BE2C (cell line): ENCODE measurements at regions not wholly inside any gene's neighbourhood (a gene's known extent, or its start where the extent isn't known, plus 50 kb on each side); places are given as distances from the start of the nearest gene placed in this dataset.
"Not testable (repeated sequence)": the region's sequence is repeated elsewhere in the genome, so short reads cannot be mapped to it uniquely, and the experiment has no call there.

Experiments used
- DNase-seq: peaks from one replicate; pipeline ENCODE4 v3.0.0-alpha.2; 2020
- H3K27me3 ChIP-seq: fragments of 250-450 bp; sonication (Bioruptor Pico); 2 replicates; pipeline ENCODE4 v1.5.1; 2020; ENCODE audit warnings: mild to moderate bottlenecking
- H3K36me3 ChIP-seq: fragments of 250-450 bp; sonication (Bioruptor Pico); 2 replicates; pipeline ENCODE4 v1.5.1; 2020; ENCODE audit warnings: mild to moderate bottlenecking
- H3K4me1 ChIP-seq: fragments of 250-450 bp; sonication (Bioruptor Pico); 2 replicates; pipeline ENCODE4 v1.5.1; 2020
- H3K4me3 ChIP-seq: 2 replicates; pipeline ENCODE4 v1.5.1; 2011; ENCODE audit warnings: low read depth, low read length
- H3K9me3 ChIP-seq: fragments of 250-450 bp; sonication (Bioruptor Pico); 2 replicates; pipeline ENCODE4 v1.5.1; 2020
- TF ChIP-seq, protein P1 (sequence below): IDR thresholded peaks from 2 replicates; pipeline ENCODE4 v1.5.1; 2012; ENCODE audit warnings: mild to moderate bottlenecking, low read depth, low read length

DNA sequence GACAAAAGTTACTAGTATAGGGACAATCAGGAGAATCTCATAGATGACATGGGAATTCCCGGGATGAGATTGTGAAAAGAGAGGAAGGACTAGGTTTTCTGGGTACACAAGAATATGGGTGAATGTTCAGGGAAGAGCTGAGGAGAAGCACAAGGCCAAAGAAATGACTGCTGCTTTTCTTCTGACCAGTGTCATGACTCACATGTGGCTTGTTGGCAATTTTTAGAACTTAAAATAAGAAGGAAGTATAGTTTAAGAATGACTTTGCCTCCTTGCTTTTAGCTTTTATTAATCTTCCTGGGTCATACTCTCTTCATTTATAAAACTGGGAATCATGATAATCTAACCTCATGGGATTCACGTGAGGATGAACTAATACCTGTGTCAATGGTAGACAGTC, 652.4 kb upstream of the MEF2C start:
- H3K36me3 ChIP-seq: no peaks in the 10 kb centered on the region
- TF ChIP-seq, protein P1, sequence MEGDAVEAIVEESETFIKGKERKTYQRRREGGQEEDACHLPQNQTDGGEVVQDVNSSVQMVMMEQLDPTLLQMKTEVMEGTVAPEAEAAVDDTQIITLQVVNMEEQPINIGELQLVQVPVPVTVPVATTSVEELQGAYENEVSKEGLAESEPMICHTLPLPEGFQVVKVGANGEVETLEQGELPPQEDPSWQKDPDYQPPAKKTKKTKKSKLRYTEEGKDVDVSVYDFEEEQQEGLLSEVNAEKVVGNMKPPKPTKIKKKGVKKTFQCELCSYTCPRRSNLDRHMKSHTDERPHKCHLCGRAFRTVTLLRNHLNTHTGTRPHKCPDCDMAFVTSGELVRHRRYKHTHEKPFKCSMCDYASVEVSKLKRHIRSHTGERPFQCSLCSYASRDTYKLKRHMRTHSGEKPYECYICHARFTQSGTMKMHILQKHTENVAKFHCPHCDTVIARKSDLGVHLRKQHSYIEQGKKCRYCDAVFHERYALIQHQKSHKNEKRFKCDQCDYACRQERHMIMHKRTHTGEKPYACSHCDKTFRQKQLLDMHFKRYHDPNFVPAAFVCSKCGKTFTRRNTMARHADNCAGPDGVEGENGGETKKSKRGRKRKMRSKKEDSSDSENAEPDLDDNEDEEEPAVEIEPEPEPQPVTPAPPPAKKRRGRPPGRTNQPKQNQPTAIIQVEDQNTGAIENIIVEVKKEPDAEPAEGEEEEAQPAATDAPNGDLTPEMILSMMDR: no peak
- H3K4me1 ChIP-seq: no peaks in the 10 kb centered on the region
- H3K9me3 ChIP-seq: no peaks in the 10 kb centered on the region
- no peak overlapping the region for H3K4me3 ChIP-seq
- DNase-seq: no peak
- no peaks in the 10 kb centered on the region for H3K27me3 ChIP-seq

DNA sequence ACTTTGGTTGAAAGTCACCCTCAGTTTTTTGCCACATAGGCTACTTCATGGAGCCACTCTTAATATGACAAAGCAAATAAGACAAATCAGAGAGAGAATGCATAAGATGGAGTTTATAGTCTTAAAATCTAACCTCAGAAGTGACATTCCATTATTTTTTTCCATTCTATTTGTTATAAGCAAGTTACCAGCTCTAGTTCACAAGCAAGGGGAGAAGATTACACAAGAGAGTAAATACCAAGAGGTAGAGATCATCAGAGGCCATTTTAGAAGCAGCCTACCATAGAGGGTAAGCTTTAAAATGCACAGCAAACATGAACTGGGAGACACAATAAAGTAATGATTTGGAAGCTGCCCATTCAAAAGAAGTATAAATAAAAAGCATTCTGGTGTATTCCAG, 651.3 kb upstream of the MEF2C start:
- H3K4me1 ChIP-seq: no peaks in the 10 kb centered on the region
- DNase-seq: no peak
- H3K4me3 ChIP-seq: no peak overlapping the region
- no peaks in the 10 kb centered on the region for H3K27me3 ChIP-seq
- no peaks in the 10 kb centered on the region for H3K36me3 ChIP-seq
- no peaks in the 10 kb centered on the region for H3K9me3 ChIP-seq
- TF ChIP-seq, protein P1: no peak

DNA sequence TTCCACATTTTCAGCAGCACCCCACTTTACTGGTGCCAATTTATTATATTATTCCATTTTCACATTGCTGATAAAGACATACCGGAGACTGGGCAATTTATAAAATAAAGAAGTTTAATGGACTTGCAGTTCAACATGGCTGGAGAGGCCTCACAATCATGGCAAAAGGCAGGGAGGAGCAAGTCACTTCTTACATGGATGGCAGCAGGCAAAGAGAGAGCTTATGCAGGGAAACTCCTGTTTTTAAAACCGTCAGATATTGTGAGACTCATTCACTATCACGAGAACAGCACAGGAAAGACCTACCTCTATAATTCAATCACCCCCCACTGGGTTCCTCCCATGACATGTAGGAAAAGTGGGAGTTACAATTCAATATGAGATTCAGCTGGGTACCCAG, 641.8 kb upstream of the MEF2C start:
- Histone ChIP-seq H3K4me1 (no peaks in the 10 kb centered on the region), H3K4me3 (no peak overlapping the region), H3K36me3 (no peaks in the 10 kb centered on the region), H3K9me3 (no peaks in the 10 kb centered on the region), H3K27me3 (no peaks in the 10 kb centered on the region)
- DNase-seq: no peak
- TF ChIP-seq, protein P1: no peak

DNA sequence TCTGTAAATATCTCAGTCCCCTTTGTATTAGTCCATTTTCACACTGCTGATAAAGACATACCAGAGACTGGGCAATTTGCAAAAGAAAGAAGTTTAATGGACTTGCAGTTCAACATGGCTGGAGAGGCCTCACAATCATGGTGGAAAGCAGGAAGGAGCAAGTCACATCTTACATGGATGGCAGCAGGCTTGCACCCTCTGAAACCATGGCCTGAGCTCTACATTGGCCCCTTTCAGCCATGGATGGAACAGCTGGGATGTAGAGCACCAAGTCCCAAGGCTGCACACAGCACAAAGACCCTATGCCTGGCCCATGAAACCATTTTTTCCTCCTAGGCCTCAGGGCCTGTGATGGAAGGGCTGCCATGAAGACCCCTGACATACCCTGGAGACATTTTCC, 640.9 kb upstream of the MEF2C start:
- not testable (repeated sequence) for DNase-seq, H3K36me3 ChIP-seq, H3K4me3 ChIP-seq, H3K4me1 ChIP-seq, H3K27me3 ChIP-seq, H3K9me3 ChIP-seq

DNA sequence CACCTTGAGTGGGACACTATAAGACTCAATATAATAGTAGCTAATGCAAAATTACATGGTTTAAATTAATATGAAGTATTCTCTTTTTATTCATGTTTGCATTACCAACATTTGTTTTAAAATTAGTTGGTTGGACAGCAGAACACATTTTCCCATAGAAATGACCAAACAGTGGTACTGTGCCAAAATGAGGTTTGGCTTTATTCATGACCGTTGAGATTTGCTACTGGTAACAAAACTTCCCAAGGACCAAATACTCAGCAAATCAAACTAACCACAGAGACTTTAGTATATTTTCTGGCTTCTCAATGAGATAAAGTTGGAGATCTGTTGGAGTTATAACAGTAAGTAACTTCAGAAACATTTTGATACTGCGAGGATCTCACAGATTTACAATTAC, 637.8 kb upstream of the MEF2C start:
- Histone ChIP-seq H3K4me1 (no peaks in the 10 kb centered on the region), H3K4me3 (no peak overlapping the region), H3K36me3 (no peaks in the 10 kb centered on the region), H3K27me3 (no peaks in the 10 kb centered on the region), H3K9me3 (no peaks in the 10 kb centered on the region)
- DNase-seq: no peak
- TF ChIP-seq, protein P1: no peak

DNA sequence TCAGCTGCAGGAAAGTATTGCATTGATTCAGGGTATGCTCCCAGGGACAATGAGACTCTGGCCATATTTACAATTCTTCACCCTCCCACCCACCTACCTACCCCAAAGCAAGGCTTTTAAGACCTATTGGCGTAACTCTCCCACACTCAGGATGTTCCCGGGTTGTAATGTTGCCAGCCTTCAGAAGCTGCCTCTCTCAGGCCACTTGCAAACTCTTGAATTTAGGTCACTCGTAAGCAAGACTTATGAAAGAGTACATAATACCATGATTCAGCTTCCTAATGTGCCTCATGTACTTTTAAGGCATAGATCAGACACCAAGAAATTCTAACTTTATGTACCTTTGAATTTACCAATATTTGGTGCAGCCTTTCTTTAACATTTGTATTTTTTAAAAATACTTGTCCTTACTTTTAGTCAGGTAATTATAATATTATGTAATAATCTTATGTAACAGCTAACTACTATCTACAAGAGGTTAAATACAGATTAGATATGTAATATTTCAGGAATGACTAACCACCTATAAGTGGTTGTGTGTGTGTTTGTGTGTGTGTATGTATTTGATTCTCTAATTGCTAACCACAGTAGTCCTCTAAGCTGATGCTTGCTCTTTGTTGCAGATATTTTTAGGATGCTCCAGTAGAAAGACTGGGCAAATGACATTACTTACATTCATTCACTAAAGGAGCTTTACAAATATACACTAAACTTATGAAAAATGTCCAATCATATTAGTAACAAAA, 630.5 kb upstream of the MEF2C start:
- TF ChIP-seq, protein P1: no peak
- Histone ChIP-seq H3K27me3 (no peaks in the 10 kb centered on the region), H3K4me3 (no peak overlapping the region), H3K9me3 (no peaks in the 10 kb centered on the region), H3K4me1 (no peaks in the 10 kb centered on the region), H3K36me3 (no peaks in the 10 kb centered on the region)
- DNase-seq: no peak

DNA sequence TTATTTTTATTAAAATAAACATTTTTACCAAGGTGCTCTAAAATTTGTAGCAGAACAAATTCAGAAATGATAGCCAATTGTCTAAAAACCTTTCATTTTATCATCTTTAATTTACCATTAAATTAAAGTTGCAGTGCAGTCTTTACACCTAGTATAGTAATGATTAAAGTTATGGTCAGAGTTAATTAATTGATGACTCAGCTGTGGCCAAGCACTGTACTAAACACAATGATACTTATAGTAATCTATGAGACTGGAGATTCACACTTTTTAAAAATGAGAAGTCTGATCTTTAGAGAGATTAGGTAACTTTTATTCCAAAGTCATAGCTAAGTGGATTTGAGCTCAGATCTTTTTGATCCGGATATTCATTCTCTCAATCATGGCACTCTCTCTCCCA, 621.1 kb upstream of the MEF2C start:
- Histone ChIP-seq H3K36me3 (no peaks in the 10 kb centered on the region), H3K27me3 (no peaks in the 10 kb centered on the region), H3K9me3 (no peaks in the 10 kb centered on the region; the same call in 1 of the 2 replicates), H3K4me1 (no peaks in the 10 kb centered on the region), H3K4me3 (no peak overlapping the region)
- TF ChIP-seq, protein P1: no peak
- no peak for DNase-seq
